ENCODE measurements at regions not wholly inside any gene's neighbourhood (a gene's known extent, or its start where the extent isn't known, plus 50 kb on each side); places are given as distances from the start of the nearest gene placed in this dataset.

- no peak for TF ChIP-seq HIC2 (CRISPR knock-in tag; IDR thresholded peaks at IDR 0.05; ENCODE audit: low read depth)
- TF ChIP-seq HNF4G (IDR thresholded peaks at IDR 0.05; ENCODE audit: borderline replicate concordance, low read depth, low read length): no peak
- no peak for TF ChIP-seq HNF4G (CRISPR knock-in tag; IDR thresholded peaks at IDR 0.05; ENCODE audit: borderline replicate concordance, low read depth)
- no peak for TF ChIP-seq GATAD2A (CRISPR knock-in tag; IDR thresholded peaks at IDR 0.05)
- TF ChIP-seq ZFYVE20 (CRISPR knock-in tag; IDR thresholded peaks at IDR 0.05; ENCODE audit: borderline replicate concordance, low read depth): no peak
- no peak for TF ChIP-seq MAFG (CRISPR knock-in tag; IDR thresholded peaks at IDR 0.05)
- no peak for TF ChIP-seq HES4 (CRISPR knock-in tag; IDR thresholded peaks at IDR 0.05; ENCODE audit: borderline replicate concordance)
- TF ChIP-seq ZNF83 (CRISPR knock-in tag; IDR thresholded peaks at IDR 0.05; ENCODE audit: borderline replicate concordance): no peak
Observed at GRCh38 chr7:80974396-80975358, 55.8 kb upstream of the SEMA3C start (continued).

- in situ Hi-C loops (cut with HindIII; ENCODE audit: extremely low pct_ligation_motif_present, low pct_unique_long_range_greater_than_20kb): no loop called here
- ATAC-seq: no peak
- Histone ChIP-seq H4K20me1 (ENCODE audit: insufficient read depth, low read length) (no peaks in the 10 kb centered on the region), H3K79me2 (ENCODE audit: insufficient read depth, low read length) (no peaks in the 10 kb centered on the region), H2AFZ (ENCODE audit: low read length) (no peak overlapping the region), H3K27me3 (ENCODE audit: control insufficient read depth in 1 of 2, insufficient read depth in 2 of 2, low read length in 2 of 2) (no peaks in the 10 kb centered on the region), H3K27ac (ENCODE audit: extremely low read length, insufficient read depth, low read length) (no peak overlapping the region), H3K36me3 (replicated peaks in 1 of 2; ENCODE audit: control insufficient read depth in 1 of 2, insufficient read depth in 2 of 2, low read length in 2 of 2) (no peaks in the 10 kb centered on the region), H3K9me3 (ENCODE audit: low read length) (no peaks in the 10 kb centered on the region), H3K4me3 (replicated peaks in 1 of 3; ENCODE audit: insufficient read depth in 1 of 3, low read depth in 2 of 3, low read length in 3 of 3) (no peak overlapping the region), H3K9ac (ENCODE audit: insufficient read depth, low read depth, low read length) (no peak overlapping the region), H3K4me1 (ENCODE audit: insufficient read depth, low read length) (no peaks in the 10 kb centered on the region), H3K4me2 (ENCODE audit: low read depth, low read length) (no peak overlapping the region)
- no peak for DNase-seq (ENCODE audit: low spot score)
- intact Hi-C loops (cut with micrococcal nuclease; ENCODE audit: unreplicated experiment): no loop called here
- ChIA-PET POLR2A (no interaction called here), CTCF (ENCODE audit: low intra/inter-chr PET ratio, low total read pairs) (no interaction called here)
- no TSS peak for BruUV-seq (replicated peaks)
- WGBS (ENCODE audit: low lambda C conversion rate): 21% methylated on average over 6 of the region's 6 CpGs
- no peak for FAIRE-seq
- TF ChIP-seq ZNF343 (CRISPR knock-in tag; IDR thresholded peaks at IDR 0.05) (no peak), BCL6 (CRISPR knock-in tag; IDR thresholded peaks at IDR 0.05) (no peak), SOX5 (CRISPR knock-in tag; IDR thresholded peaks at IDR 0.05; ENCODE audit: borderline replicate concordance) (no peak), PHF20 (CRISPR knock-in tag; IDR thresholded peaks at IDR 0.05) (no peak), ZNF160 (CRISPR knock-in tag; IDR thresholded peaks at IDR 0.05) (no peak), ZNF296 (CRISPR knock-in tag; conservative IDR thresholded peaks at IDR 0.05) (no peak), NFE2 (CRISPR knock-in tag; IDR thresholded peaks at IDR 0.05) (no peak), REST (IDR thresholded peaks at IDR 0.05; ENCODE audit: borderline replicate concordance in 1 of 2, low read depth in 1 of 2, low read length in 2 of 2) (no peak)
Observed at GRCh38 chr7:80971225-80971624, 52.4 kb upstream of the SEMA3C start.

All from HepG2 (cell line).